Heart left ventricle (tissue), 13 donors: ENCODE measurements at regions not wholly inside any gene's neighbourhood (a gene's known extent, or its start where the extent isn't known, plus 50 kb on each side); places are given as distances from the start of the nearest gene placed in this dataset.

Experiments
- POLR2A ChIP-seq, 2 donors: fragments of 450-650 bp; IDR thresholded peaks; one replicate each; pipeline ENCODE4 v1.6.1; 2017; ENCODE audit warnings: antibody characterized with exemption in 2 of 2, mild to moderate bottlenecking in 2 of 2, moderate library complexity in 2 of 2
- TF ChIP-seq, protein P1 (sequence below), 12 donors: fragments of 200-600 bp; sonication (generic) in 4 of 12; IDR thresholded peaks; one replicate each; pipeline versions ENCODE4 v1.5.0 to v1.8.0; 2018 to 2022; ENCODE audit warnings: antibody characterized with exemption in 12 of 12, mild to moderate bottlenecking in 5 of 12
- donor health status: ischemic (EF 13 %, LVEDD 7.1; RV severe dilation, severe dysfunction).
- donor health status: DM: no; HTN: yes; CAD: no.
- donor health status: DM: no; HTN: no; CAD: no.
- donor health status: ischemic (EF 25% LVEDD 6.9; RV normal size, moderate dysfunction).
- donor health status: ischemic (EF 25% LVEDD 5.7; RV mildly dilated, moderate dysfunction).
- donor health status: ischemic (EF 35%, LVEDD 5.7; RV mildly dilated, moderate dysfunction).
- donor health status: nonischemic (EF 11% LVEDD 7.7; RV severe dilation, severe dysfunction).
- donor health status: DM: yes; HTN: yes; CAD: no.
- donor health status: PGD.
- donor health status: ischemic (EF 29% LVEDD 5.4; RV normal size, mild dysfunction).
- donor health status: nonischemic (EF 23%, LVEDD 6.1; RV moderate dilation, normal function).

DNA sequence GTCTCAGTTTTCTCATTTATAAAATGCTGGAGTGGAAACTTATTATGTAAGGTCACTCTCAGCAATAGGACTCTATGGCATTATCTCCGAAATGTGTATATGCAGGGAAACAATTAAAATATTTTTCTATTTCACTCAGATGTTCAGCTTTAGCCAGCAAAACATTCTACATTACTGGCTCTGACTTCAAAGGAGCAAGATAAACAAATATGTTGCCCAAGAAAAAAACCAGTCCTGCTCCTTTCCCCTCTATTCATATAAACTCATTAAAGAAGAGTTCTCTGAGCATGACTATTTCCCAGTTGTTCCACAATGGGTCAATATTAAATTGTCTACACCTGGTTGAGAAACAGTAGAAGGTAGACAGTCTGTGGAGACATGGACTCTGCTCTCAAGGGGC, 155.0 kb downstream of the NPR3 start:
- TF ChIP-seq, protein P1, sequence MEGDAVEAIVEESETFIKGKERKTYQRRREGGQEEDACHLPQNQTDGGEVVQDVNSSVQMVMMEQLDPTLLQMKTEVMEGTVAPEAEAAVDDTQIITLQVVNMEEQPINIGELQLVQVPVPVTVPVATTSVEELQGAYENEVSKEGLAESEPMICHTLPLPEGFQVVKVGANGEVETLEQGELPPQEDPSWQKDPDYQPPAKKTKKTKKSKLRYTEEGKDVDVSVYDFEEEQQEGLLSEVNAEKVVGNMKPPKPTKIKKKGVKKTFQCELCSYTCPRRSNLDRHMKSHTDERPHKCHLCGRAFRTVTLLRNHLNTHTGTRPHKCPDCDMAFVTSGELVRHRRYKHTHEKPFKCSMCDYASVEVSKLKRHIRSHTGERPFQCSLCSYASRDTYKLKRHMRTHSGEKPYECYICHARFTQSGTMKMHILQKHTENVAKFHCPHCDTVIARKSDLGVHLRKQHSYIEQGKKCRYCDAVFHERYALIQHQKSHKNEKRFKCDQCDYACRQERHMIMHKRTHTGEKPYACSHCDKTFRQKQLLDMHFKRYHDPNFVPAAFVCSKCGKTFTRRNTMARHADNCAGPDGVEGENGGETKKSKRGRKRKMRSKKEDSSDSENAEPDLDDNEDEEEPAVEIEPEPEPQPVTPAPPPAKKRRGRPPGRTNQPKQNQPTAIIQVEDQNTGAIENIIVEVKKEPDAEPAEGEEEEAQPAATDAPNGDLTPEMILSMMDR (IDR thresholded peaks at IDR 0.05), result no peak
- no peak for TF ChIP-seq POLR2A (IDR thresholded peaks at IDR 0.05)
